ENCODE measurements at regions not wholly inside any gene's neighbourhood (a gene's known extent, or its start where the extent isn't known, plus 50 kb on each side); places are given as distances from the start of the nearest gene placed in this dataset.

- TF ChIP-seq CTCF (IDR thresholded peaks at IDR 0.05; ENCODE audit: low read depth, low read length, poor library complexity, severe bottlenecking) (no peak), EZH2phosphoT487 (IDR thresholded peaks at IDR 0.05; ENCODE audit: borderline replicate concordance, low read length) (no peak)
Measured at GRCh38 chr18:67710639-67711038, 194.1 kb upstream of the DSEL start.
